ENCODE measurements at regions not wholly inside any gene's neighbourhood (a gene's known extent, or its start where the extent isn't known, plus 50 kb on each side); places are given as distances from the start of the nearest gene placed in this dataset.

DNA sequence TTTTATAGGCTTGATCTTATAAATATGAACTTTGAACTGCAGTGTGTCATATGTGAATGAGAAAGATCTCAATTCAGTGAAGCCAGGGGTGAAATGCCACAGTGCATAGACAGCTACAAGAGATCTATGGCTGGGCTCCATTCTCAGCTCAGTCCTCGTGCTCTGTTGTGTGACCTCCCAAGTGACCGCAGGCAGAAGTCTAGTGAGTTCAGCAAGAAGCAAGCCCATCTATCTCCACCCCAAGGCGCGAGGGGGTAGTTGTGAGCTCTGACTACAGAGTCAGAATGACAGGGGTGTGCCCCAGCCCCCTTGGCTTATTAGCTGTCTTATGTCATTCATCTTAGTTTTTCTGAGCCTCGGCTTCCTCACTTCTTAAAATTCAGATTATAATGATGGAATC is 378.3 kb downstream of the FBXW7 start:
- TF ChIP-seq, protein P1, sequence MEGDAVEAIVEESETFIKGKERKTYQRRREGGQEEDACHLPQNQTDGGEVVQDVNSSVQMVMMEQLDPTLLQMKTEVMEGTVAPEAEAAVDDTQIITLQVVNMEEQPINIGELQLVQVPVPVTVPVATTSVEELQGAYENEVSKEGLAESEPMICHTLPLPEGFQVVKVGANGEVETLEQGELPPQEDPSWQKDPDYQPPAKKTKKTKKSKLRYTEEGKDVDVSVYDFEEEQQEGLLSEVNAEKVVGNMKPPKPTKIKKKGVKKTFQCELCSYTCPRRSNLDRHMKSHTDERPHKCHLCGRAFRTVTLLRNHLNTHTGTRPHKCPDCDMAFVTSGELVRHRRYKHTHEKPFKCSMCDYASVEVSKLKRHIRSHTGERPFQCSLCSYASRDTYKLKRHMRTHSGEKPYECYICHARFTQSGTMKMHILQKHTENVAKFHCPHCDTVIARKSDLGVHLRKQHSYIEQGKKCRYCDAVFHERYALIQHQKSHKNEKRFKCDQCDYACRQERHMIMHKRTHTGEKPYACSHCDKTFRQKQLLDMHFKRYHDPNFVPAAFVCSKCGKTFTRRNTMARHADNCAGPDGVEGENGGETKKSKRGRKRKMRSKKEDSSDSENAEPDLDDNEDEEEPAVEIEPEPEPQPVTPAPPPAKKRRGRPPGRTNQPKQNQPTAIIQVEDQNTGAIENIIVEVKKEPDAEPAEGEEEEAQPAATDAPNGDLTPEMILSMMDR (conservative IDR thresholded peaks at IDR 0.05 in 1 of 2, IDR thresholded peaks at IDR 0.05 in 1 of 2; ENCODE audit: extremely low read depth in 1 of 2, insufficient read depth in 1 of 2, low read depth in 1 of 2, low read length in 2 of 2): no peak
- no peak for TF ChIP-seq EZH2 (IDR thresholded peaks at IDR 0.05; ENCODE audit: borderline replicate concordance, low read length)
